ENCODE measurements at regions not wholly inside any gene's neighbourhood (a gene's known extent, or its start where the extent isn't known, plus 50 kb on each side); places are given as distances from the start of the nearest gene placed in this dataset.

DNA sequence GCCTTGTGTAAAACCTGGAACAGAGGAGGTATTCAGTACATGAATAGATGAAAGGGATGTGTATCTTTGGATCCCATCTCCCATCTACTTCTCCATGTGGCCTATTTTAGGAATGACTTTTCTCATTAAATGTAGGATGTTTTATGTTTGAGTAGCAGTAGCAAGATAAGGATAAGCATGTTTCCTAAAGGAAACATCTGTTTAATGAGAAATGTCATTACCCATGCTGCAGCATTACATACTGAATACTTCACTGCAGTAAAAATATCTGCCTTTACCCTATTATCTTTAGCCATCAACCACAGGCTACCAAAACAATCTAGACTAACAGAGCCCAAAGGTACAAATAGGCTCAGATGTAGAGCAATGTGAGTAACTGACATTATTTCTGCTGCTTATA lies 419.2 kb upstream of the CYRIA start:
- Histone ChIP-seq H2AFZ (replicated peaks) (no peak overlapping the region), H3K27me3 (no peaks in the 10 kb centered on the region), H3K79me2 (ENCODE audit: low read depth) (no peaks in the 10 kb centered on the region), H3K27ac (no peak overlapping the region), H4K20me1 (ENCODE audit: low read depth) (no peaks in the 10 kb centered on the region), H3K4me3 (no peak overlapping the region), H3F3A (ENCODE audit: low read depth) (no peaks in the 10 kb centered on the region), H3K36me3 (no peaks in the 10 kb centered on the region), H3K4me1 (no peaks in the 10 kb centered on the region), H3K9me3 (ENCODE audit: low read depth) (no peaks in the 10 kb centered on the region), H3K9ac (no peak overlapping the region), H3K4me2 (no peak overlapping the region)
- Mint-ChIP-seq H3K9me3 (peaks cover 7% of the 10 kb centered on the region), H3K27ac (no peak overlapping the region), H3K4me1 (peaks cover 17% of the 10 kb centered on the region), H3K27me3 (ENCODE audit: insufficient read depth, low read depth) (peaks cover 5% of the 10 kb centered on the region), H3K36me3 (no peaks in the 10 kb centered on the region), H3K4me3 (no peak overlapping the region)
- TF ChIP-seq EZH2 (IDR thresholded peaks at IDR 0.05) (no peak), EZH2phosphoT487 (IDR thresholded peaks at IDR 0.05) (no peak)
- TF ChIP-seq, protein P1, sequence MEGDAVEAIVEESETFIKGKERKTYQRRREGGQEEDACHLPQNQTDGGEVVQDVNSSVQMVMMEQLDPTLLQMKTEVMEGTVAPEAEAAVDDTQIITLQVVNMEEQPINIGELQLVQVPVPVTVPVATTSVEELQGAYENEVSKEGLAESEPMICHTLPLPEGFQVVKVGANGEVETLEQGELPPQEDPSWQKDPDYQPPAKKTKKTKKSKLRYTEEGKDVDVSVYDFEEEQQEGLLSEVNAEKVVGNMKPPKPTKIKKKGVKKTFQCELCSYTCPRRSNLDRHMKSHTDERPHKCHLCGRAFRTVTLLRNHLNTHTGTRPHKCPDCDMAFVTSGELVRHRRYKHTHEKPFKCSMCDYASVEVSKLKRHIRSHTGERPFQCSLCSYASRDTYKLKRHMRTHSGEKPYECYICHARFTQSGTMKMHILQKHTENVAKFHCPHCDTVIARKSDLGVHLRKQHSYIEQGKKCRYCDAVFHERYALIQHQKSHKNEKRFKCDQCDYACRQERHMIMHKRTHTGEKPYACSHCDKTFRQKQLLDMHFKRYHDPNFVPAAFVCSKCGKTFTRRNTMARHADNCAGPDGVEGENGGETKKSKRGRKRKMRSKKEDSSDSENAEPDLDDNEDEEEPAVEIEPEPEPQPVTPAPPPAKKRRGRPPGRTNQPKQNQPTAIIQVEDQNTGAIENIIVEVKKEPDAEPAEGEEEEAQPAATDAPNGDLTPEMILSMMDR (IDR thresholded peaks at IDR 0.05): no peak
- no peak for DNase-seq (ENCODE audit: low spot score)

- Histone ChIP-seq H3K9ac (no peak overlapping the region), H3K27ac (no peak overlapping the region), H3K4me3 (no peak overlapping the region), H3K9me3 (ENCODE audit: low read depth) (no peaks in the 10 kb centered on the region), H3K4me2 (no peak overlapping the region), H3F3A (ENCODE audit: low read depth) (no peaks in the 10 kb centered on the region), H3K36me3 (no peaks in the 10 kb centered on the region), H4K20me1 (ENCODE audit: low read depth) (no peaks in the 10 kb centered on the region), H3K4me1 (no peaks in the 10 kb centered on the region), H3K27me3 (no peaks in the 10 kb centered on the region), H3K79me2 (ENCODE audit: low read depth) (no peaks in the 10 kb centered on the region), H2AFZ (replicated peaks) (no peak overlapping the region)
- no peak for DNase-seq (ENCODE audit: low spot score)
- peaks cover 9% of the 10 kb centered on the region for H3K27me3 Mint-ChIP-seq (ENCODE audit: insufficient read depth, low read depth)
- H3K4me1 Mint-ChIP-seq: peaks cover 10% of the 10 kb centered on the region
- no peak overlapping the region for H3K4me3 Mint-ChIP-seq
- peaks cover 15% of the 10 kb centered on the region for H3K9me3 Mint-ChIP-seq
- TF ChIP-seq, protein P1 (IDR thresholded peaks at IDR 0.05): no peak
- TF ChIP-seq EZH2 (IDR thresholded peaks at IDR 0.05) (no peak), EZH2phosphoT487 (IDR thresholded peaks at IDR 0.05) (no peak)
- H3K27ac Mint-ChIP-seq: no peak overlapping the region
- peaks cover 3% of the 10 kb centered on the region for H3K36me3 Mint-ChIP-seq
Observed at GRCh38 chr2:17083902-17084301, 418.3 kb upstream of the CYRIA start.

DNA sequence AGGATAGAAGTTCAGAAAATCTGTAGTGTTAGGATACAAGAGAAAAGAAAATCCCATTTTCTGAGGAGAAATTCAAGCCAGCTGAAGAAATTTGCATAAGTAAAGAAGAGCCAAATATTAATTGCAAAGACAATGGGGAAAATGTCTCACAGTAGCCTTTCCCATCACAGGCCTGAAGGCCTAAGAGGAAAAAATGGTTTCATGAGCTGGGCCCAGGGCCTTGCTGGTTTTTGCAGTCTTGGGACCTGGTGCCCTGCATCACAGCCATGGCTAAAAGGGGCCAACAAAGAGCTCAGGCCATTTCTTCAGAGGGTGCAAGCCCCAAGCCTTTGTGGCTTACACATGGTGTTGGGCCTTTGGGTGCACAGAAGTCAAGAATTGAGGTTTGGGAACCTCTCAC lies 413.6 kb upstream of the CYRIA start:
- Histone ChIP-seq H3K4me3 (no peak overlapping the region), H3K79me2 (ENCODE audit: low read depth) (no peaks in the 10 kb centered on the region), H3K36me3 (no peaks in the 10 kb centered on the region), H3K4me1 (no peaks in the 10 kb centered on the region), H3K27ac (no peak overlapping the region), H3K27me3 (no peaks in the 10 kb centered on the region), H3K9ac (no peak overlapping the region), H3F3A (ENCODE audit: low read depth) (no peaks in the 10 kb centered on the region), H2AFZ (replicated peaks) (no peak overlapping the region), H4K20me1 (ENCODE audit: low read depth) (no peaks in the 10 kb centered on the region), H3K4me2 (no peak overlapping the region), H3K9me3 (ENCODE audit: low read depth) (no peaks in the 10 kb centered on the region)
- no peak overlapping the region for H3K4me3 Mint-ChIP-seq
- H3K9me3 Mint-ChIP-seq: peaks cover 25% of the 10 kb centered on the region
- peaks cover 9% of the 10 kb centered on the region for H3K27me3 Mint-ChIP-seq (ENCODE audit: insufficient read depth, low read depth)
- H3K4me1 Mint-ChIP-seq: no peaks in the 10 kb centered on the region
- DNase-seq (ENCODE audit: low spot score): no peak
- H3K36me3 Mint-ChIP-seq: peaks cover 4% of the 10 kb centered on the region
- TF ChIP-seq EZH2phosphoT487 (IDR thresholded peaks at IDR 0.05) (no peak), EZH2 (IDR thresholded peaks at IDR 0.05) (no peak)
- TF ChIP-seq, protein P1 (IDR thresholded peaks at IDR 0.05): no peak
- H3K27ac Mint-ChIP-seq: no peak overlapping the region

Data from neural progenitor cell (in vitro differentiated cells).